Pancreas (tissue), 10 donors: ENCODE measurements at regions not wholly inside any gene's neighbourhood (a gene's known extent, or its start where the extent isn't known, plus 50 kb on each side); places are given as distances from the start of the nearest gene placed in this dataset.

Experiments used
- ATAC-seq, 4 donors: fragments of 200-7000 bp; cut with Tn5 transposase; one replicate each; pipeline versions ENCODE4 v1.8.0 to v1.9.1; 2020; ENCODE audit warnings: mild to moderate bottlenecking in 4 of 4, moderate library complexity in 4 of 4
- DNase-seq, 6 donors: peaks; one replicate each; pipeline ENCODE4 v3.0.0-alpha.2; 2020
- FAIRE-seq: peaks from 2 replicates; lab custom pipeline; 2012; peaks lifted over from hg19 to GRCh38; lab: Jason Lieb, UNC
- H3K27ac ChIP-seq, 4 donors: fragments of 200-600 bp; sonication (generic); 1 replicate in 3 of 4; 2 replicates in 1 of 4; pipeline versions ENCODE4 v1.5.0 to v1.8.0; 2020
- H3K27me3 ChIP-seq, 4 donors: fragments of 200-600 bp; one replicate each; pipeline ENCODE4 v1.8.0; 2021
- H3K36me3 ChIP-seq, 3 donors: fragments of 200-600 bp; sonication (generic) in 1 of 3; one replicate each; pipeline versions ENCODE4 v1.5.0 to v1.8.0; 2020 to 2021
- H3K4me1 ChIP-seq, 3 donors: fragments of 200-600 bp; one replicate each; pipeline ENCODE4 v1.8.0; 2021
- H3K4me3 ChIP-seq, 4 donors: fragments of 200-600 bp; sonication (generic) in 2 of 4; one replicate each; pipeline versions ENCODE4 v1.5.0 to v1.8.0; 2020 to 2021
- H3K9me3 ChIP-seq, 4 donors: fragments of 200-600 bp; one replicate each; pipeline ENCODE4 v1.8.0; 2021
- CTCF ChIP-seq, 4 donors: fragments of 200-600 bp; sonication (generic) in 3 of 4; IDR thresholded peaks; one replicate each; pipeline versions ENCODE4 v1.5.0 to v1.8.0; 2021; ENCODE audit warnings: antibody characterized with exemption in 4 of 4
- WGBS, 2 donors: extraction: QIAGEN DNeasy Blood & Tissue Kit; methylation state at CpG; one replicate each; pipeline ENCODE4 v1.1.7; 2013; 5-methylcytosine and 5-hydroxymethylcytosine counted together
- intact Hi-C, 3 donors: fragments of 100-400 bp; cut with DNase I; formaldehyde crosslinking; loops; one replicate each; pipeline versions ENCODE4 v1.11.1 to v1.14.2; 2022
- donor health status: healthy with polysubstance abuse.
- donor health status: DM: no; HTN: no; CAD: no; lungs with moderate emphysema.
- donor health status: DM: no; HTN: no; CAD: no.
- donor health status: control.
- donor health status: control.
- donor health status: Bipolar disorder and iron deficiency.
- donor health status: DM: yes; HTN: yes; CAD: no.
- donor health status: DM: no; HTN: no; CAD: no.
- donor health status: DM: no; HTN: no; CAD: no.
- donor health status: DM: yes; HTN: yes; CAD: no.

GRCh38 chr3:36302626-36303025 is 77.7 kb upstream of the STAC start:
- 59 to 83% methylated on average over 1 of the region's 1 CpG for WGBS, 2 donors
- no peak for FAIRE-seq
- Histone ChIP-seq H3K27me3 (no peaks in the 10 kb centered on the region), H3K36me3 (no peaks in the 10 kb centered on the region), H3K27ac (no peak overlapping the region), H3K4me3 (no peak overlapping the region), H3K4me1 (no peaks in the 10 kb centered on the region), H3K9me3 (no peaks in the 10 kb centered on the region)
- no peak for DNase-seq
- intact Hi-C loops = no loop called here
- TF ChIP-seq CTCF (IDR thresholded peaks at IDR 0.05) = no peak
- ATAC-seq = no peak

- H3K27me3 ChIP-seq = no peaks in the 10 kb centered on the region
- 57 to 62% methylated on average over 5 of the region's 5 CpGs for WGBS, 2 donors
- no peak overlapping the region for H3K27ac ChIP-seq
- DNase-seq (no peak), FAIRE-seq (no peak), ATAC-seq (no peak)
- no peaks in the 10 kb centered on the region for H3K9me3 ChIP-seq
- intact Hi-C loops = no loop called here
- no peak overlapping the region for H3K4me3 ChIP-seq
- no peak for TF ChIP-seq CTCF (IDR thresholded peaks at IDR 0.05)
- no peaks in the 10 kb centered on the region for H3K36me3 ChIP-seq
- no peaks in the 10 kb centered on the region for H3K4me1 ChIP-seq
These were observed 77.0 kb upstream of the STAC start for GRCh38 chr3:36303286-36303685.

GRCh38 chr3:36305929-36306520 is 74.3 kb upstream of the STAC start:
- 53 to 70% methylated on average over 1 of the region's 1 CpG for WGBS, 2 donors
- ATAC-seq (no peak), FAIRE-seq (no peak), DNase-seq (no peak)
- intact Hi-C loops = no loop called here
- no peaks in the 10 kb centered on the region for H3K36me3 ChIP-seq
- H3K9me3 ChIP-seq = no peaks in the 10 kb centered on the region
- no peak overlapping the region for H3K4me3 ChIP-seq
- no peaks in the 10 kb centered on the region for H3K4me1 ChIP-seq
- H3K27ac ChIP-seq = no peak overlapping the region
- H3K27me3 ChIP-seq = no peaks in the 10 kb centered on the region
- no peak for TF ChIP-seq CTCF (IDR thresholded peaks at IDR 0.05)

GRCh38 chr3:36309092-36309491 is 71.2 kb upstream of the STAC start:
- no peaks in the 10 kb centered on the region for H3K27me3 ChIP-seq
- H3K9me3 ChIP-seq = no peaks in the 10 kb centered on the region
- intact Hi-C loops = no loop called here
- no peaks in the 10 kb centered on the region for H3K36me3 ChIP-seq
- no peak for FAIRE-seq
- no peak overlapping the region for H3K27ac ChIP-seq
- TF ChIP-seq CTCF (IDR thresholded peaks at IDR 0.05) = no peak
- DNase-seq = no peak
- H3K4me3 ChIP-seq = no peak overlapping the region
- 48 to 50% methylated on average over 1 of the region's 1 CpG for WGBS, 2 donors
- ATAC-seq = no peak
- H3K4me1 ChIP-seq = no peaks in the 10 kb centered on the region

GRCh38 chr3:36312351-36312750 is 68.0 kb upstream of the STAC start:
- intact Hi-C loops = no loop called here
- Histone ChIP-seq H3K27me3 (no peaks in the 10 kb centered on the region), H3K4me1 (no peaks in the 10 kb centered on the region), H3K9me3 (peaks cover 0 to 5% (median 0%) of the 10 kb centered on the region in 4 donors), H3K27ac (no peak overlapping the region), H3K36me3 (no peaks in the 10 kb centered on the region), H3K4me3 (no peak overlapping the region)
- DNase-seq (no peak), ATAC-seq (no peak), FAIRE-seq (no peak)
- no peak for TF ChIP-seq CTCF (IDR thresholded peaks at IDR 0.05)
